ENCODE measurements at regions not wholly inside any gene's neighbourhood (a gene's known extent, or its start where the extent isn't known, plus 50 kb on each side); places are given as distances from the start of the nearest gene placed in this dataset.

- H3K9me3 ChIP-seq (ENCODE audit: control insufficient read depth, low read depth, low read length): no peaks in the 10 kb centered on the region
- no peak for FAIRE-seq
These were observed 94.4 kb upstream of the GUCY1A1 start for GRCh38 chr4:155572106-155572703.

GRCh38 chr4:155571184-155571944 lies 95.3 kb upstream of the GUCY1A1 start:
- DNase-seq (ENCODE audit: low read depth, low spot score) (no peak), FAIRE-seq (no peak)
- H3K4me3 ChIP-seq (ENCODE audit: control insufficient read depth in 2 of 3, extremely low read depth in 1 of 3, insufficient read depth in 2 of 3, low read depth in 1 of 3, low read length in 3 of 3): no peak overlapping the region
- no peak overlapping the region for H3K9ac ChIP-seq (ENCODE audit: control insufficient read depth, extremely low read depth, insufficient read depth, low read length)
- no peaks in the 10 kb centered on the region for H3K9me3 ChIP-seq (ENCODE audit: control insufficient read depth, low read depth, low read length)
- dilution Hi-C loops (cut with MboI; ENCODE audit: extremely low pct_ligation_motif_present, low sequenced_read_pairs): no loop called here
- no peaks in the 10 kb centered on the region for H3K36me3 ChIP-seq (ENCODE audit: control insufficient read depth in 2 of 2, extremely low read depth in 1 of 2, insufficient read depth in 2 of 2, low read length in 2 of 2)
- H3K9me1 ChIP-seq (ENCODE audit: control insufficient read depth, extremely low read depth, insufficient read depth, low read length): no peaks in the 10 kb centered on the region
- no peaks in the 10 kb centered on the region for H3K27me3 ChIP-seq (ENCODE audit: control insufficient read depth, extremely low read depth, insufficient read depth, low read length)
- H3K79me2 ChIP-seq (ENCODE audit: control insufficient read depth, insufficient read depth, low read length): no peaks in the 10 kb centered on the region
- TF ChIP-seq EZH2 (IDR thresholded peaks at IDR 0.05; ENCODE audit: low read length): no peak
- TF ChIP-seq, protein P1, sequence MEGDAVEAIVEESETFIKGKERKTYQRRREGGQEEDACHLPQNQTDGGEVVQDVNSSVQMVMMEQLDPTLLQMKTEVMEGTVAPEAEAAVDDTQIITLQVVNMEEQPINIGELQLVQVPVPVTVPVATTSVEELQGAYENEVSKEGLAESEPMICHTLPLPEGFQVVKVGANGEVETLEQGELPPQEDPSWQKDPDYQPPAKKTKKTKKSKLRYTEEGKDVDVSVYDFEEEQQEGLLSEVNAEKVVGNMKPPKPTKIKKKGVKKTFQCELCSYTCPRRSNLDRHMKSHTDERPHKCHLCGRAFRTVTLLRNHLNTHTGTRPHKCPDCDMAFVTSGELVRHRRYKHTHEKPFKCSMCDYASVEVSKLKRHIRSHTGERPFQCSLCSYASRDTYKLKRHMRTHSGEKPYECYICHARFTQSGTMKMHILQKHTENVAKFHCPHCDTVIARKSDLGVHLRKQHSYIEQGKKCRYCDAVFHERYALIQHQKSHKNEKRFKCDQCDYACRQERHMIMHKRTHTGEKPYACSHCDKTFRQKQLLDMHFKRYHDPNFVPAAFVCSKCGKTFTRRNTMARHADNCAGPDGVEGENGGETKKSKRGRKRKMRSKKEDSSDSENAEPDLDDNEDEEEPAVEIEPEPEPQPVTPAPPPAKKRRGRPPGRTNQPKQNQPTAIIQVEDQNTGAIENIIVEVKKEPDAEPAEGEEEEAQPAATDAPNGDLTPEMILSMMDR (optimal IDR thresholded peaks at IDR 0.05 in 1 of 3, IDR thresholded peaks at IDR 0.05 in 1 of 3, conservative IDR thresholded peaks at IDR 0.05 in 1 of 3; ENCODE audit: extremely low read depth in 1 of 3, insufficient read depth in 2 of 3, low read length in 3 of 3): no peak
- H2AFZ ChIP-seq (ENCODE audit: control insufficient read depth, low read length): no peak overlapping the region
- H3K4me2 ChIP-seq (ENCODE audit: control insufficient read depth, extremely low read depth, insufficient read depth, low read depth, low read length): no peak overlapping the region
- H3K4me1 ChIP-seq (ENCODE audit: control insufficient read depth, extremely low read depth, insufficient read depth, low read length): no peaks in the 10 kb centered on the region
- H4K20me1 ChIP-seq (ENCODE audit: control insufficient read depth, extremely low read depth, insufficient read depth, low read length): no peaks in the 10 kb centered on the region
- no peak overlapping the region for H3K27ac ChIP-seq (ENCODE audit: control insufficient read depth, insufficient read depth, low read length)

More at GRCh38 chr4:155572106-155572703, 94.4 kb upstream of the GUCY1A1 start:
- H3K9ac ChIP-seq (ENCODE audit: control insufficient read depth, extremely low read depth, insufficient read depth, low read length): no peak overlapping the region
- TF ChIP-seq, protein P1 (optimal IDR thresholded peaks at IDR 0.05 in 1 of 3, IDR thresholded peaks at IDR 0.05 in 1 of 3, conservative IDR thresholded peaks at IDR 0.05 in 1 of 3; ENCODE audit: extremely low read depth in 1 of 3, insufficient read depth in 2 of 3, low read length in 3 of 3): no peak
- no peak for TF ChIP-seq EZH2 (IDR thresholded peaks at IDR 0.05; ENCODE audit: low read length)
- H3K4me1 ChIP-seq (ENCODE audit: control insufficient read depth, extremely low read depth, insufficient read depth, low read length): no peaks in the 10 kb centered on the region
- H3K27me3 ChIP-seq (ENCODE audit: control insufficient read depth, extremely low read depth, insufficient read depth, low read length): no peaks in the 10 kb centered on the region
- H3K27ac ChIP-seq (ENCODE audit: control insufficient read depth, insufficient read depth, low read length): no peak overlapping the region
- no peak overlapping the region for H3K4me3 ChIP-seq (ENCODE audit: control insufficient read depth in 2 of 3, extremely low read depth in 1 of 3, insufficient read depth in 2 of 3, low read depth in 1 of 3, low read length in 3 of 3)
- no peaks in the 10 kb centered on the region for H4K20me1 ChIP-seq (ENCODE audit: control insufficient read depth, extremely low read depth, insufficient read depth, low read length)
- H3K4me2 ChIP-seq (ENCODE audit: control insufficient read depth, extremely low read depth, insufficient read depth, low read depth, low read length): no peak overlapping the region
- no peaks in the 10 kb centered on the region for H3K79me2 ChIP-seq (ENCODE audit: control insufficient read depth, insufficient read depth, low read length)
- H2AFZ ChIP-seq (ENCODE audit: control insufficient read depth, low read length): no peak overlapping the region
- dilution Hi-C loops (cut with MboI; ENCODE audit: extremely low pct_ligation_motif_present, low sequenced_read_pairs): no loop called here
- no peaks in the 10 kb centered on the region for H3K9me1 ChIP-seq (ENCODE audit: control insufficient read depth, extremely low read depth, insufficient read depth, low read length)
- DNase-seq (ENCODE audit: low read depth, low spot score): no peak
- H3K36me3 ChIP-seq (ENCODE audit: control insufficient read depth in 2 of 2, extremely low read depth in 1 of 2, insufficient read depth in 2 of 2, low read length in 2 of 2): no peaks in the 10 kb centered on the region
